ENCODE measurements at regions not wholly inside any gene's neighbourhood (a gene's known extent, or its start where the extent isn't known, plus 50 kb on each side); places are given as distances from the start of the nearest gene placed in this dataset.

- TF ChIP-seq POLR2A (IDR thresholded peaks at IDR 0.05) (no peak), POLR2AphosphoS5 (IDR thresholded peaks at IDR 0.05) (no peak)
These were observed 812.9 kb downstream of the PDHA2 start for GRCh38 chr4:96652821-96653220.

All from transverse colon (tissue), 3 donors.